ENCODE measurements at regions not wholly inside any gene's neighbourhood (a gene's known extent, or its start where the extent isn't known, plus 50 kb on each side); places are given as distances from the start of the nearest gene placed in this dataset.

DNA sequence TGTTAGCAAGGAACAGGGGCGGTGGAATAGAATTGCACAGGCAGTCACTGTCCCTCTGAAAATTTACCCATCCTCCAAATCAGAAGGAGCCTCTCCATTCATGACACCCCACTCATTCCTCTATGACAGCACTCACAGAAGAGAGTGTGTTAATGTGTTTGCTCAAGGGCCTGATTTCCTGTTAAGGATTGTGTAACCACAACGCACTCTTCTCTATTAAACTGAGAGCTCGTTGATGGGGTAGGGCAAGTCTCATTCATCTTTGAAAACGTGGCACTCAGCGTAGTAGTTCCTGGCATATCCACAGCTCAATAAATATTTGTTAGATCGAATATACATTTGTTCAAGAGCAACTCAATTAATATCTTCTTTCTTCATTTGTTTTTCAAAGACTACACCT lies 106.4 kb downstream of the VAPA start:
- DNase-seq = no peak
- H3K4me1 ChIP-seq = no peaks in the 10 kb centered on the region
- H3K4me3 ChIP-seq = no peak overlapping the region
- no peaks in the 10 kb centered on the region for H3K36me3 ChIP-seq
- TF ChIP-seq, protein P1, sequence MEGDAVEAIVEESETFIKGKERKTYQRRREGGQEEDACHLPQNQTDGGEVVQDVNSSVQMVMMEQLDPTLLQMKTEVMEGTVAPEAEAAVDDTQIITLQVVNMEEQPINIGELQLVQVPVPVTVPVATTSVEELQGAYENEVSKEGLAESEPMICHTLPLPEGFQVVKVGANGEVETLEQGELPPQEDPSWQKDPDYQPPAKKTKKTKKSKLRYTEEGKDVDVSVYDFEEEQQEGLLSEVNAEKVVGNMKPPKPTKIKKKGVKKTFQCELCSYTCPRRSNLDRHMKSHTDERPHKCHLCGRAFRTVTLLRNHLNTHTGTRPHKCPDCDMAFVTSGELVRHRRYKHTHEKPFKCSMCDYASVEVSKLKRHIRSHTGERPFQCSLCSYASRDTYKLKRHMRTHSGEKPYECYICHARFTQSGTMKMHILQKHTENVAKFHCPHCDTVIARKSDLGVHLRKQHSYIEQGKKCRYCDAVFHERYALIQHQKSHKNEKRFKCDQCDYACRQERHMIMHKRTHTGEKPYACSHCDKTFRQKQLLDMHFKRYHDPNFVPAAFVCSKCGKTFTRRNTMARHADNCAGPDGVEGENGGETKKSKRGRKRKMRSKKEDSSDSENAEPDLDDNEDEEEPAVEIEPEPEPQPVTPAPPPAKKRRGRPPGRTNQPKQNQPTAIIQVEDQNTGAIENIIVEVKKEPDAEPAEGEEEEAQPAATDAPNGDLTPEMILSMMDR (IDR thresholded peaks at IDR 0.05) = no peak
- intact Hi-C loops (cut with DNase I) = no loop called here
- no peaks in the 10 kb centered on the region for H3K9me3 ChIP-seq
- H3K27ac ChIP-seq = no peak overlapping the region
- no peak overlapping the region for H3K9ac ChIP-seq (ENCODE audit: low read depth in 2 of 2, low read length in 2 of 2)
- no peaks in the 10 kb centered on the region for H3K27me3 ChIP-seq

DNA sequence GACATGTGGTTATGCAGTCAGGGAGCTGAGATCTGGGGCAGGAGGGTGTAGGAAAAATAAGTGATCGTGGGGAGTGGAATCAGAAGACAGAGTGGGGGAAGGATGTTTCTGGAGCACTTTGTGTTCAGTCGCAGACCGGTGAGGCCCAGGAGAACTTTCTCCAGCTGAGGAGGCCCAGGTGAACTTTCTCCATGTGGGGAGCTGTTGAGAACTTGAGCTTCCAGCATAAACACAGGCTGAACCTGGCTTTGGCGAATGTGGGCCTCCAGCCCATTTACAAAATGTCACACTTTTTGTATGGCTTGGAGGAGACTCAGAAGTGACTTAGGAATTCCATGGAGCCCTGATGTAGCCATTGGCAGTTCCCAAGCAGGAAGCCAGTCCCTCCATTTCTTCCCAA lies 108.5 kb downstream of the VAPA start:
- TF ChIP-seq, protein P1 (IDR thresholded peaks at IDR 0.05) = no peak
- intact Hi-C loops (cut with DNase I) = no loop called here

GRCh38 chr18:10023853-10024570 lies 110.2 kb downstream of the VAPA start:
- Histone ChIP-seq H3K36me3 (no peaks in the 10 kb centered on the region), H3K27ac (no peak overlapping the region), H3K27me3 (no peaks in the 10 kb centered on the region), H3K4me3 (no peak overlapping the region), H3K4me1 (no peaks in the 10 kb centered on the region), H3K9ac (ENCODE audit: low read depth in 2 of 2, low read length in 2 of 2) (no peak overlapping the region), H3K9me3 (no peaks in the 10 kb centered on the region)
- TF ChIP-seq, protein P1 (IDR thresholded peaks at IDR 0.05) = no peak
- intact Hi-C loops (cut with DNase I) = no loop called here
- DNase-seq = no peak

More for the DNA sequence above, 108.5 kb downstream of the VAPA start:
- Histone ChIP-seq H3K27ac (no peak overlapping the region), H3K9me3 (no peaks in the 10 kb centered on the region), H3K4me1 (no peaks in the 10 kb centered on the region), H3K9ac (ENCODE audit: low read depth in 2 of 2, low read length in 2 of 2) (no peak overlapping the region), H3K27me3 (no peaks in the 10 kb centered on the region), H3K36me3 (no peaks in the 10 kb centered on the region), H3K4me3 (no peak overlapping the region)
- peak; percentile 11 for DNase-seq

- intact Hi-C loops (cut with DNase I) = no loop called here
- TF ChIP-seq, protein P1 (IDR thresholded peaks at IDR 0.05) = no peak
- H3K9ac ChIP-seq (ENCODE audit: low read depth in 2 of 2, low read length in 2 of 2) = no peak overlapping the region
These were observed 112.2 kb downstream of the VAPA start for GRCh38 chr18:10025711-10026670.

GRCh38 chr18:10027031-10027430 lies 113.2 kb downstream of the VAPA start:
- Histone ChIP-seq H3K36me3 (no peaks in the 10 kb centered on the region), H3K4me1 (no peaks in the 10 kb centered on the region), H3K4me3 (no peak overlapping the region), H3K9me3 (no peaks in the 10 kb centered on the region), H3K9ac (ENCODE audit: low read depth in 2 of 2, low read length in 2 of 2) (no peak overlapping the region), H3K27ac (no peak overlapping the region), H3K27me3 (no peaks in the 10 kb centered on the region)
- no peak for DNase-seq
- TF ChIP-seq, protein P1 (IDR thresholded peaks at IDR 0.05) = no peak
- intact Hi-C loops (cut with DNase I) = no loop called here

More at GRCh38 chr18:10025711-10026670, 112.2 kb downstream of the VAPA start:
- H3K4me3 ChIP-seq = no peak overlapping the region
- no peaks in the 10 kb centered on the region for H3K27me3 ChIP-seq
- no peak for DNase-seq
- no peaks in the 10 kb centered on the region for H3K9me3 ChIP-seq
- no peaks in the 10 kb centered on the region for H3K4me1 ChIP-seq
- no peak overlapping the region for H3K27ac ChIP-seq
- no peaks in the 10 kb centered on the region for H3K36me3 ChIP-seq

Data from colonic mucosa (tissue), 4 donors.